K562 (cell line): ENCODE measurements at regions not wholly inside any gene's neighbourhood (a gene's known extent, or its start where the extent isn't known, plus 50 kb on each side); places are given as distances from the start of the nearest gene placed in this dataset.

Experiments
- ATAC-seq: fragments of 200-7000 bp; cut with Tn5 transposase; 3 replicates; pipeline ENCODE4 v1.9.1; 2020; ENCODE audit warnings: moderate library complexity
- BruUV-seq: library from RNA; stranded (reverse); fragments of 400-500 nt; replicated peaks from 2 replicates; lab custom pipeline; 2021; lab: Mats Ljungman, UMichigan
- CTCF ChIA-PET: fragments of 300-600 bp; formaldehyde crosslinking; extraction: SDS; loops from one replicate; lab custom pipeline; 2021; ENCODE audit warnings: low intra/inter-chr PET ratio; lab: Yijun Ruan, JAX
- POLR2A ChIA-PET: fragments of 300-600, 350-650 bp; sonication (Branson Sonifier 250); formaldehyde crosslinking; extraction: SDS; loops from one replicate; lab custom pipeline; 2021; ENCODE audit warnings: antibody characterized with exemption, inconsistent platforms; lab: Yijun Ruan, JAX
- DNase-seq, 4 experiments: peaks; one replicate each; pipeline versions ENCODE4 v3.0.0 to v3.0.0-alpha.2; 2011 to 2018; ENCODE audit warnings: low spot score in 3 of 4, mixed read lengths in 3 of 4; ENCODE audit errors: extremely low read depth in 1 of 4
- FAIRE-seq: peaks from 2 replicates; lab custom pipeline; 2011; peaks lifted over from hg19 to GRCh38; lab: Jason Lieb, UNC
- H2AFZ ChIP-seq: 2 replicates; pipeline ENCODE4 v1.6.0; 2011; ENCODE audit warnings: low read depth, low read length, control low read depth, inconsistent platforms
- H3K27ac ChIP-seq: fragments of 200-600 bp; 3 replicates; pipeline ENCODE4 v1.8.0; 2011; ENCODE audit warnings: low read depth, mild to moderate bottlenecking, control low read depth, inconsistent platforms, low read length, moderate library complexity, mixed read lengths; ENCODE audit errors: extremely low read depth
- H3K27me3 ChIP-seq, 2 experiments: fragments of 300-600 bp in 1 of 2; 2 replicates in 1 of 2; 3 replicates in 1 of 2; pipeline versions ENCODE4 v1.6.0 to v1.8.0; 2011; ENCODE audit warnings: inconsistent platforms in 2 of 2, low read length in 2 of 2, mild to moderate bottlenecking in 1 of 2, mixed read lengths in 1 of 2, moderate library complexity in 1 of 2; ENCODE audit not compliant: control insufficient read depth in 2 of 2, insufficient read depth in 2 of 2
- H3K36me3 ChIP-seq: fragments of 300-600 bp; 3 replicates; pipeline ENCODE4 v1.8.0; 2011; ENCODE audit warnings: mild to moderate bottlenecking, low read length, inconsistent platforms; ENCODE audit not compliant: control insufficient read depth, insufficient read depth
- H3K4me1 ChIP-seq, 2 experiments: fragments of 200-600 bp in 1 of 2; replicated peaks in 1 of 2; 2 replicates in 1 of 2; 3 replicates in 1 of 2; pipeline versions ENCODE4 v1.5.1 to v1.8.0; 2011; ENCODE audit warnings: inconsistent platforms in 2 of 2, low read length in 2 of 2, mild to moderate bottlenecking in 1 of 2, mixed read lengths in 1 of 2, moderate library complexity in 1 of 2; ENCODE audit not compliant: control insufficient read depth in 2 of 2, insufficient read depth in 2 of 2
- H3K4me2 ChIP-seq: 2 replicates; pipeline ENCODE4 v1.6.1; 2011; ENCODE audit warnings: low read length, control low read depth, inconsistent platforms, mixed read lengths; ENCODE audit not compliant: insufficient read depth
- H3K4me3 ChIP-seq: fragments of 200-600 bp; sonication (generic), shearing (Covaris generic); 2 replicates; pipeline ENCODE4 v1.5.1; 2016; ENCODE audit warnings: control low read depth, inconsistent platforms
- H3K79me2 ChIP-seq: fragments of 200-600 bp; 3 replicates; pipeline ENCODE4 v1.8.0; 2011; ENCODE audit warnings: low read length, inconsistent platforms; ENCODE audit not compliant: control insufficient read depth, insufficient read depth
- H3K9ac ChIP-seq, 2 experiments: 2 replicates each; pipeline versions ENCODE4 v1.6.0 to v1.6.1; 2011; ENCODE audit warnings: low read depth in 2 of 2, low read length in 2 of 2, control low read depth in 1 of 2, inconsistent platforms in 1 of 2, mild to moderate bottlenecking in 1 of 2, mixed read lengths in 1 of 2; ENCODE audit not compliant: insufficient read depth in 1 of 2
- H3K9me1 ChIP-seq: one replicate; pipeline ENCODE4 v1.6.0; 2011; ENCODE audit warnings: inconsistent platforms, mild to moderate bottlenecking, low read length, moderate library complexity; ENCODE audit not compliant: control insufficient read depth, insufficient read depth
- H3K9me3 ChIP-seq: replicated peaks from 2 replicates; pipeline ENCODE4 v1.5.1; 2011; ENCODE audit warnings: low read depth, low read length, inconsistent platforms; ENCODE audit not compliant: control insufficient read depth, insufficient read depth
- H4K20me1 ChIP-seq: replicated peaks from 2 replicates; pipeline ENCODE4 v1.6.1; 2011; ENCODE audit warnings: low read length, inconsistent platforms, mixed read lengths; ENCODE audit not compliant: control insufficient read depth, insufficient read depth
- CBFA2T3 ChIP-seq: fragments of 450-650 bp; IDR thresholded peaks from 2 replicates; pipeline ENCODE4 v1.6.1; 2017
- CEBPB ChIP-seq: fragments of 450-650 bp; IDR thresholded peaks from 2 replicates; pipeline ENCODE4 v1.6.1; 2016; ENCODE audit warnings: missing genetic modification characterization, missing compliant biosample characterization
- KAT8 ChIP-seq: fragments of 450-650 bp; IDR thresholded peaks from 2 replicates; pipeline ENCODE4 v1.6.1; 2016; ENCODE audit warnings: low read depth, mild to moderate bottlenecking
- MTA1 ChIP-seq: fragments of 450-650 bp; IDR thresholded peaks from 2 replicates; pipeline ENCODE4 v1.6.1; 2017; ENCODE audit warnings: borderline replicate concordance
- PHF21A ChIP-seq: fragments of 450-650 bp; IDR thresholded peaks from 2 replicates; pipeline ENCODE4 v1.6.1; 2017; ENCODE audit warnings: low read depth, borderline replicate concordance
- SRSF7 ChIP-seq: fragments of 200-400 bp; formaldehyde crosslinking; optimal IDR thresholded peaks from 2 replicates; pipeline ENCODE3; 2017; ENCODE audit warnings: mild to moderate bottlenecking, low read depth, low read length
- ZNF121 ChIP-seq: sonication (generic); formaldehyde crosslinking; conservative IDR thresholded peaks from 2 replicates; pipeline ENCODE4 v1.8.0; 2022; ENCODE audit warnings: missing genetic modification reagents
- ZNF143 ChIP-seq: sonication (generic); formaldehyde crosslinking; IDR thresholded peaks from 2 replicates; pipeline ENCODE4 v1.9.0; 2022; ENCODE audit warnings: mild to moderate bottlenecking, missing genetic modification reagents
- ZNF3 ChIP-seq: fragments of 250-450 bp; sonication (Bioruptor Pico); IDR thresholded peaks from 2 replicates; pipeline ENCODE4 v1.5.0; 2021; ENCODE audit warnings: mild to moderate bottlenecking, moderate library complexity
- ZNF584 ChIP-seq: fragments of 200-800 bp; sonication (Bioruptor generic); IDR thresholded peaks from 2 replicates; pipeline ENCODE4 v1.6.1; 2016; ENCODE audit warnings: low read depth, mild to moderate bottlenecking, missing genetic modification characterization, missing compliant biosample characterization
- WGBS: fragments of 100-300 bp; shearing (Covaris generic); methylation state at CpG from one replicate; pipeline ENCODE4 v1.1.6; 2016; ENCODE audit warnings: low coverage, mixed read lengths; ENCODE audit not compliant: insufficient coverage; ENCODE audit errors: missing lambda C conversion rate; 5-methylcytosine and 5-hydroxymethylcytosine counted together
- in situ Hi-C: fragments of 300-500 bp; cut with MboI; formaldehyde crosslinking; loops from 4 replicates; pipeline ENCODE4 v1.15.0; 2018; ENCODE audit warnings: inconsistent platforms, mixed read lengths
- intact Hi-C: fragments of 100-400 bp; cut with micrococcal nuclease; formaldehyde crosslinking; loops from 2 replicates; pipeline ENCODE4 v1.14.2; 2022

- no peak overlapping the region for H2AFZ ChIP-seq
- no peak overlapping the region for H3K27ac ChIP-seq
- no peaks in the 10 kb centered on the region for H3K27me3 ChIP-seq
- H4K20me1 ChIP-seq: no peaks in the 10 kb centered on the region
- no peak overlapping the region for H3K9ac ChIP-seq
- no peak overlapping the region for H3K4me3 ChIP-seq
- no peaks in the 10 kb centered on the region for H3K36me3 ChIP-seq
- H3K9me1 ChIP-seq: no peaks in the 10 kb centered on the region
- no TSS peak for BruUV-seq
- H3K9me3 ChIP-seq: no peaks in the 10 kb centered on the region
- no peaks in the 10 kb centered on the region for H3K79me2 ChIP-seq
- in situ Hi-C loops (no loop called here), intact Hi-C loops (no loop called here)
- FAIRE-seq (no peak), DNase-seq (no peak), ATAC-seq (no peak)
- WGBS: 0% methylated on average over 2 of the region's 2 CpGs
- no peaks in the 10 kb centered on the region for H3K4me1 ChIP-seq
- ChIA-PET POLR2A (no interaction called here), CTCF (no interaction called here)
- no peak for TF ChIP-seq KAT8
- no peak for TF ChIP-seq CEBPB (tag)
- no peak for TF ChIP-seq PHF21A
- TF ChIP-seq SRSF7: no peak
- no peak for TF ChIP-seq MTA1
- TF ChIP-seq ZNF584 (CRISPR knock-in tag): no peak
- no peak for TF ChIP-seq ZNF143 (CRISPR knock-in tag)
- no peak for TF ChIP-seq ZNF3 (CRISPR knock-in tag)
- TF ChIP-seq ZNF121 (CRISPR knock-in tag): no peak
- TF ChIP-seq CBFA2T3: no peak
- H3K4me2 ChIP-seq: no peak overlapping the region
Observed at GRCh38 chr2:6637330-6637729, 228.4 kb downstream of the CMPK2 start.
